ENCODE measurements at regions not wholly inside any gene's neighbourhood (a gene's known extent, or its start where the extent isn't known, plus 50 kb on each side); places are given as distances from the start of the nearest gene placed in this dataset.

GRCh38 chr1:195158091-195158490 is 1450.1 kb downstream of the KCNT2 start:
- no peak for DNase-seq

GRCh38 chr1:195153107-195153506 is 1455.1 kb downstream of the KCNT2 start:
- no peak for DNase-seq

GRCh38 chr1:195150768-195151167 is 1457.5 kb downstream of the KCNT2 start:
- DNase-seq = no peak

GRCh38 chr1:195141294-195141693 is 1466.9 kb downstream of the KCNT2 start:
- no peak for DNase-seq

GRCh38 chr1:195130598-195130997 is 1477.6 kb downstream of the KCNT2 start:
- DNase-seq = no peak

GRCh38 chr1:195122497-195122896 is 1485.7 kb downstream of the KCNT2 start:
- DNase-seq = no peak

- DNase-seq = no peak
These were observed 1494.8 kb downstream of the KCNT2 start for GRCh38 chr1:195113471-195113870.

- no peak for DNase-seq
These were observed 1502.5 kb downstream of the KCNT2 start for GRCh38 chr1:195105773-195106172.

- no peak for DNase-seq
These were observed 1503.0 kb downstream of the KCNT2 start for GRCh38 chr1:195105281-195105680.

- DNase-seq = no peak
These were observed 1510.9 kb downstream of the KCNT2 start for GRCh38 chr1:195097316-195097715.

- DNase-seq = no peak
These were observed 1512.2 kb downstream of the KCNT2 start for GRCh38 chr1:195096051-195096521.

GRCh38 chr1:195085196-195085595 is 1523.0 kb downstream of the KCNT2 start:
- DNase-seq = no peak

- no peak for DNase-seq
These were observed 1526.1 kb downstream of the KCNT2 start for GRCh38 chr1:195082183-195082582.

GRCh38 chr1:195076682-195077081 is 1531.6 kb downstream of the KCNT2 start:
- no peak for DNase-seq

GRCh38 chr1:195075973-195076372 is 1532.3 kb downstream of the KCNT2 start:
- DNase-seq = no peak

GRCh38 chr1:195071461-195071860 is 1536.8 kb downstream of the KCNT2 start:
- no peak for DNase-seq

- no peak for DNase-seq
These were observed 1542.8 kb downstream of the KCNT2 start for GRCh38 chr1:195065437-195065836.

GRCh38 chr1:195064358-195064757 is 1543.9 kb downstream of the KCNT2 start:
- DNase-seq = no peak

GRCh38 chr1:195054217-195054687 is 1554.0 kb downstream of the KCNT2 start:
- no peak for DNase-seq

- no peak for DNase-seq
These were observed 1554.8 kb downstream of the KCNT2 start for GRCh38 chr1:195053478-195053877.

- no peak for DNase-seq
These were observed 1560.5 kb downstream of the KCNT2 start for GRCh38 chr1:195047772-195048171.

- no peak for DNase-seq
These were observed 1563.2 kb downstream of the KCNT2 start for GRCh38 chr1:195045072-195045471.

- DNase-seq = no peak
These were observed 1577.4 kb downstream of the KCNT2 start for GRCh38 chr1:195030793-195031192.

- no peak for DNase-seq
These were observed 1581.4 kb downstream of the KCNT2 start for GRCh38 chr1:195026792-195027191.

GRCh38 chr1:195019385-195019784 is 1588.9 kb downstream of the KCNT2 start:
- DNase-seq = no peak

- no peak for DNase-seq
These were observed 1595.2 kb downstream of the KCNT2 start for GRCh38 chr1:195012995-195013394.

Measured in activated naive CD4-positive, alpha-beta T cell treated with anti-CD3 and anti-CD28 coated beads, Interleukin-2, amount 50 U/mL, for 16 hours (primary cell).